HG03039 (cell line): ENCODE measurements at regions not wholly inside any gene's neighbourhood (a gene's known extent, or its start where the extent isn't known, plus 50 kb on each side); places are given as distances from the start of the nearest gene placed in this dataset.

Experiments used
- ATAC-seq: cut with Tn5 transposase; IDR thresholded peaks from one replicate; pipeline ENCODE4 v1.9.1; 2021; ENCODE audit warnings: mild to moderate bottlenecking, moderate library complexity; ENCODE audit not compliant: unreplicated experiment

DNA sequence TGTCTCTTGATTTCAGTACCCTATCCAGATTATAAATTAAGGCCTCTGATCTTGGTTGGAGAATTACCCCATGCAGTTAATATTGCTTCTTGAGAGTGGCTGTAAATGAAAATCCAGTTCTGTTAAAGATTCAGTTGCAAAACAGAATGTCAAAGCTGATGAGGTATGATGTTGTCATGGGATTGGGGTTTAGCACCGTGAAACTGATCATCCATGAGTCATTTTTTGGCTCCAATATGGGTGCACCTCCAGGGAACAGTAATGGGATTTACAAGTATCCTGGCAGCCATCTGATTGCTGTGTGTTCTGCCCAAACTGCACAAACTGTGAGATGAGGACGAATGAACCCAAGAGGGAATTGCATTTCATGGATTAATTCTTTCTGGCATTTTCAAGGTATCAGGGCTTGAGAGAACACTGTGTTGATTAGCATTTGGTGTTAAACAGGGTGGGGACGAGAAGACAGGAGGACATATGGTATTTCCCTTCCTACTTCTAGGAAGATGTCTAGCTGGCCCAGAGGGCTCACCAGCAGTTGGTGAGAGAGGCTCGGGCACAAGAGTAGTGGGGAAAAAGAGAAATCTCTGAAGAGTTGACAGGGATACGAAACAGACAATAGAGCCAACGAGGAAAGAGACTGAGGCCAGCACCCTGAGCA is 214.7 kb downstream of the GAS1 start:
- no peak for ATAC-seq

- ATAC-seq: no peak
Observed at GRCh38 chr9:86731511-86732063, 215.7 kb downstream of the GAS1 start.

- ATAC-seq: no peak
Observed at GRCh38 chr9:86730163-86730928, 217.0 kb downstream of the GAS1 start.

DNA sequence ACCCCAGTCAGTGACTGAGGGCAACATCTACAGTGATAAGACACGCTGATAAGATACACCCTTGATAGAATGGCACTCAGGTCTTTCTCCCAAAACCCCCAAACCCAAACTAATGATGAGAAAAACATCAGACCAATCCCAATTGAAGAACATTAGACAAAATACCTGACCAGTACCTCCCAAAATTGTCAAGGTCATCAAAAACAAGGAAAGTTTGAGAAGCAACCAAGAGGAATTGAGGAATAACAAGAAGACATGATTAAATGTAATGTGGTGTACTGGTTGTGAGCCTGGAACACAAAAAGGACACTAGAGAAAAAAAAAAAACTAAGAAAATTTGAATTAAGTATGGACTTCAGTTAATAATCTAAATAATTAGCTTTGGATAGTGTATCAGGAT is 222.8 kb downstream of the GAS1 start:
- no peak for ATAC-seq

DNA sequence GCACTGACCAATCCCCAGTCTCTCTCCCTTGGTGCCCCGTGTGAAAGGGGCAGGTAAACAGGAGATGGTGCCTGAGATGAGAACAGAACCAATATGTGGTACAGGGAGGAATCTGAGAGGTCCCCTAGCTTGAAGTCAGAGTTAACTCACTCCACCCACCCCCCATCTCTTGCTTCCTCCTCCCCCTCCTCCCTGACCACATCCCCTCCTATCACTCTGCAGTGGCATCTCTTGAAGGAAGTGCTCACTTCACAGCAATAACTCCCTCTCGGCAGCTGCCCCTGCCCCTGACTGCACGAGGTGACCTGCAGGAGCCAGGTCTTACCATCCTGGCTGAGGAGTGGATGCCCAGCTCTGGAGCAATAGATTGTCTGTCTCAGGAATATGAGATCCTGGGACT is 224.0 kb downstream of the GAS1 start:
- ATAC-seq: no peak

- no peak for ATAC-seq
Observed at GRCh38 chr9:86722706-86723075, 224.6 kb downstream of the GAS1 start.

- ATAC-seq: no peak
Observed at GRCh38 chr9:86721843-86722705, 225.2 kb downstream of the GAS1 start.

- ATAC-seq: no peak
Observed at GRCh38 chr9:86721226-86721781, 226.0 kb downstream of the GAS1 start.

GRCh38 chr9:86720639-86721225 is 226.6 kb downstream of the GAS1 start:
- no peak for ATAC-seq

- ATAC-seq: no peak
Observed at GRCh38 chr9:86718388-86719049, 228.8 kb downstream of the GAS1 start.

- no peak for ATAC-seq
Observed at GRCh38 chr9:86716326-86716922, 230.9 kb downstream of the GAS1 start.

GRCh38 chr9:86714999-86715398 is 232.3 kb downstream of the GAS1 start:
- no peak for ATAC-seq

DNA sequence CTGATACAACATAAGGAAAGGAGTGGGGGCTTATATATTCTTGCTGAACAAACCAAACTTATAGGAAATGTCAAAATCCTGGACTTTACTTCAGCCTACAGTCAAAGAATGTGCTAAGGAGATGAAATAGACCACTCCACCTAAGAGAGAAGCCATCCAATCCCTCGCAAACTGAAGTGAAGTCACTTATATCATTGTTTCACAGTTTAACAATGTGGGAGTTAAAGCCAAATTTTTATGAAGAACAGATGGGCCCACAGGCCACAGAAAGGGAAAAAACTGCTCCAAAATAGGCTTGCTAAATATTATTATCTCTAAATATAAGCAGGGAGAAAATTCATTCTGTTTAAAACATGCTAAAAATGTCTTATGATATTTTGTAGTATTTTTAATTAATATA is 233.3 kb downstream of the GAS1 start:
- no peak for ATAC-seq

DNA sequence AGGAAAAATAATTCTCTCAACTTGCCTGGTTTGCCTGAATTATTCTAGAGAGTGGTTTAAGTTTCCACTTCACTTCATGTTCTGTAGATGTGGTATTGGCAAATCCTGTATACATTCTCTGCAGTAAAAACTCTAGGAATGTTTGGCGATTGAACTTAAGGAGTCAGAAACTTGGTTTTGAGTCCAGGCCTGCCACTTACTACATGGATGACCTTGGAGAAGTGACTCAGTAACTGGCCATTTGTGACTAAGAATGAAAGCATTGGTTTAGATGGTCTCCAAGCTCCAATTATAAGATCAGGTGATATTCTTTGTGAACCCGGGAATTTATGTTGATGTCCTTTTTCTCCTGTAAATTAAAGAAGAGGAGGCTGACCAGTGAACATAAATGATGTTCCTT is 233.8 kb downstream of the GAS1 start:
- ATAC-seq: no peak

DNA sequence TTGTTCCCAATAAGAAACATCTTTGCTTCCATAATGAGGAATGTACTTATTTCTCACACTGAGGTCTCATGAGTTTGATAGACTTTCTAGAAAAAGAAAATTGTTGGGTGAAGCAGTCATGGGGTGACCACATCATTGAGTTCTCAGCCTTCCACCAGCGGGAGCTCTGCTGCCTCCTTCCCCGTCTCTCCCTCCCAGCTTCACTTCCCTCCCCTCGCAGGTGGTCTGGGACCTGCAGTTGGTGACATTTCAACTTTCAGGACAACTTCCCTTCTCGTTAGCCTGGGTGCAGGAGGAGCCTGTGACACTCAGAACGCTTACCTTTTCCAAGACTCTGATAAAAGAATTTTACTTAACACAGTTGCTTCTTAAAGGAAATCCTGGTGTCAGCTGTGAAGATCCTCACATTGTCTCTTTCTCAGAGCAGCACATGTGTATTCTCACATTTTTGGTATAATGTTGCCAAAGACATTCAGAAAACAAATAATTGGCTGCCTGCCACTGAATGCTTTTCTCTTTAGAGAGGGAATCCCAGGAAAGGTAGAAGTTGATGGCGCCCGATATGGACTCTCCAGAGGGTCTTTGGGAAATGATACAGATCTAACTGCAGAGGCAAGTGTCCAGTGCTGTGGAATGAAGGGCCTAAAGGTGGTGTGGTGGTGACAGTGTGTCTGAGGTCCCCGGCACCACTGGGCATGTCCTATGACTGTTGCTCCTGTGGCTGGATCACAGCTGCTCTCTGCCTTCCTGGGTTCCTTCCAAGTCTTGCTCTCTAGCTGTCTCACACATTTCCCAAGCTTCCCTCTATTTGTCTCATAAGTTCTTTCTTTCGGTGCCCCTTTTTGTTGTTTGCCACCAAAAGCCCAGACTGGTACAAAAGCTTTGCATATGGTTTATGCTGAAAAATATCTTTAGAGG is 238.1 kb downstream of the GAS1 start:
- ATAC-seq: no peak

DNA sequence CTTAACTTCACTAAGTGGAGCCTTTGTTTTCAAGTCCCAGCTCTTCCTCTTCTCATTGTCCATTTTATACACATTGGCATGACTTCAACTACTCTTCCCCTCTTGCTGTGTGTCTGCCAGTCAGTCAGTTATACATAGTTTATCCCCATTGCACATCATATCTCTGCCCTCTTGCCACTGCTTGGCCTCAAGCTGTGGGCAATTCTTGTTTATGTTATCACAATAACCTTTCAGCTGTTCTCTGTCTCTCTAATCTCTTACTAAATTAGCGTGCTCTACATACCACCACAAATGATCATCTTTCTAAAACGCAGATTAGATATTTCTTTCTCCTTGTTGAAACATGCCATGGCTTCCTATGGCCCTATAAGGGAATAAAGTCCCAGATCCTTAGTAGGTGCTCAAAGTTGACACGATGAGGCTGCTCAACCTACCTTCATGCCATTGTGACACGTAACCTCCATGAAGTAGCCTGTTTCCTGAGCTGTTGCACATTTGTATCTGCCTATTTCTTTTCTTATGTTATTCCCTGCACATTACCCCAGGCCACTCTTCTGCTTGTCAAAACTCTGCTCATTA is 239.3 kb downstream of the GAS1 start:
- no peak for ATAC-seq

DNA sequence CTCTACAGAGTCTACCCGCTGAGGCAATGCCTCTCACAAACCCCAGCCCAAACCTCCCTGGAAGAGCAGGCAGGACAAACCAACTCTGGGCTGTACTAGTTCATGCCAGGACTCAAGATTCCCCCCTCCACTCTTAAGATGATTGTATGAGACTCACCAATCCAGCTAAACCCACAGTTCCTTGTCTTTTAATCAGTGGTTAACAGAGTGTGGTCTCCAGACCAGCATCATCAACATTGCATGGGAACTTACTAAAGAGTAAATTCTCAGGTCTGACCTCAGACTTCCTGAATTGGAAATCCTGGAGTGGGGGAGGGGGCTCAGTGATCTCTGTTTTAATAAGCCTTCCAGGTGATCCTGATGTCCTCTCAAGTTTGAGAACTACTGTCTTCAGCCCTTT is 240.9 kb downstream of the GAS1 start:
- ATAC-seq: no peak

GRCh38 chr9:86705490-86705889 is 241.8 kb downstream of the GAS1 start:
- ATAC-seq: no peak
